CD4-positive, CD25-positive, alpha-beta regulatory T cell (primary cell): ENCODE measurements at regions not wholly inside any gene's neighbourhood (a gene's known extent, or its start where the extent isn't known, plus 50 kb on each side); places are given as distances from the start of the nearest gene placed in this dataset.

Experiments
- ATAC-seq, 2 donors: fragments of 150-1000 bp; cut with Tn5 transposase; one replicate each; pipeline ENCODE4 v1.10.0; 2021; ENCODE audit warnings: low read depth in 2 of 2, moderate number of reproducible peaks in 2 of 2, moderate library complexity in 1 of 2
- DNase-seq, 3 donors: peaks; one replicate each; pipeline versions ENCODE4 v3.0.0 to v3.0.0-alpha.2; 2012 to 2022; ENCODE audit warnings: mixed read lengths in 1 of 3
- H3K27ac ChIP-seq: one replicate; pipeline ENCODE4 v1.7.0; 2013; ENCODE audit warnings: mild to moderate bottlenecking, low read length; ENCODE audit not compliant: insufficient read depth, poor library complexity, severe bottlenecking
- H3K27me3 ChIP-seq: one replicate; pipeline ENCODE4 v1.7.0; 2013; ENCODE audit warnings: low read length; ENCODE audit not compliant: control insufficient read depth, insufficient read depth
- H3K36me3 ChIP-seq: one replicate; pipeline ENCODE4 v1.7.0; 2013; ENCODE audit warnings: mild to moderate bottlenecking, low read length, moderate library complexity; ENCODE audit not compliant: control insufficient read depth, insufficient read depth
- H3K4me1 ChIP-seq: 2 replicates; pipeline ENCODE4 v1.7.0; 2013; ENCODE audit warnings: mild to moderate bottlenecking, low read length; ENCODE audit not compliant: insufficient read depth, control insufficient read depth, poor library complexity, severe bottlenecking
- H3K4me3 ChIP-seq: one replicate; pipeline ENCODE4 v1.7.0; 2013; ENCODE audit warnings: low read depth, mild to moderate bottlenecking, low read length, moderate library complexity
- H3K9me3 ChIP-seq, 2 experiments: 1 replicate in 1 of 2; 2 replicates in 1 of 2; pipeline ENCODE4 v1.7.0; 2013; ENCODE audit warnings: low read length in 2 of 2, mild to moderate bottlenecking in 1 of 2, moderate library complexity in 1 of 2; ENCODE audit not compliant: control insufficient read depth in 2 of 2
- H3K27ac Mint-ChIP-seq, 3 donors: one replicate each; pipeline ENCODE4 v1.8.0; 2020 to 2022; ENCODE audit warnings: mild to moderate bottlenecking in 3 of 3, mixed read lengths in 3 of 3, moderate library complexity in 2 of 3
- H3K27me3 Mint-ChIP-seq: one replicate; pipeline ENCODE4 v1.8.0; 2022; ENCODE audit warnings: mild to moderate bottlenecking, mixed read lengths
- H3K36me3 Mint-ChIP-seq: one replicate; pipeline ENCODE4 v1.8.0; 2020; ENCODE audit warnings: mixed read lengths
- H3K4me1 Mint-ChIP-seq, 4 donors: one replicate each; pipeline ENCODE4 v1.8.0; 2020 to 2022; ENCODE audit warnings: mixed read lengths in 4 of 4, mild to moderate bottlenecking in 1 of 4
- H3K4me3 Mint-ChIP-seq, 4 donors: one replicate each; pipeline ENCODE4 v1.8.0; 2020 to 2022; ENCODE audit warnings: mild to moderate bottlenecking in 4 of 4, mixed read lengths in 4 of 4, moderate library complexity in 3 of 4
- H3K9me3 Mint-ChIP-seq, 7 donors: one replicate each; pipeline ENCODE4 v1.8.0; 2020 to 2022; ENCODE audit warnings: mixed read lengths in 7 of 7, mild to moderate bottlenecking in 3 of 7, moderate library complexity in 2 of 7

DNA sequence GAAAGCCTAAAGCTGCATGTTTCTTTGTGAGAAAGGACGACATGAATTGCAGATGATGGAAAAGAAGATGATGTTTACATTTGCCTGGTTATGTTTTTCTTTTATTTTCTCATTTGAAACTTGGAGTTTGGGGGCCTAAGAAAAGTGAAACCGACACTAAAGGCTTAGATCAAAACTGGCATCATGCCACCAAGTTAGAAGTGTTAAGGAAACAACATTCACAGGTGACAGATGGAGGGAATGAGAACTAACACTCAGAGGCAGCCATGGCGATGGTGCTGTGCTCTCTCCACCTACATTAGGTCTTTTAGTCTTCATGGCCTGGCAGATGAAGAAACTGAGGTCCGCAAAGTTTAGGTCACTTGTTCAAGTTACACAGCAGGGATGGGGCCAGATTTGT, 923.6 kb downstream of the TUSC7 start:
- no peak overlapping the region for H3K27ac Mint-ChIP-seq
- no peaks in the 10 kb centered on the region for H3K4me1 Mint-ChIP-seq
- H3K36me3 Mint-ChIP-seq = no peaks in the 10 kb centered on the region
- H3K27ac ChIP-seq = no peak overlapping the region
- H3K27me3 ChIP-seq = no peaks in the 10 kb centered on the region
- no peaks in the 10 kb centered on the region for H3K36me3 ChIP-seq
- H3K4me3 Mint-ChIP-seq = no peak overlapping the region
- H3K4me1 ChIP-seq = no peaks in the 10 kb centered on the region
- H3K27me3 Mint-ChIP-seq = no peaks in the 10 kb centered on the region
- peaks cover 0 to 2% of the 10 kb centered on the region in 2 experiments for H3K9me3 ChIP-seq
- no peak overlapping the region for H3K4me3 ChIP-seq
- no peak for ATAC-seq
- no peak for DNase-seq
- H3K9me3 Mint-ChIP-seq = peaks cover 0 to 14% (median 10%) of the 10 kb centered on the region in 7 donors

DNA sequence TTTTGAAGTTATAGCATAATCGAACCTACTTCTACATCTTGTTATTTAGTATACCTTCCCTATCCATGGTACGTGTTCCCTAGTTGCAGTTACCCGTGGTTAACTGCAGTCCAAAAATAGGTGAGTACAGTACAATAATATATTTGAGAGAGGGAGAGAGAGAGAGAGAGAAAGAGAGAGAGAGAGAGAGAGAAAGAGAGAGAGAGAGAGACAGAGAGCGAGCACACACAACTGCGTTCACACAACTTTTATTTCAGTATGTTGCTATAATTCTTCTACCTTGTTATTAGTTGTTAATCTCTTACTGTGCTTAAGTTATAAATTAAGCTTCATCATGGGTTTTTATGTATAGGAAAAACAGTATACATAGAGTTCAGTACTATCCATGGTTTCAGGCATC, 928.1 kb downstream of the TUSC7 start:
- ATAC-seq (no peak), DNase-seq (no peak)
- Histone ChIP-seq H3K27ac (no peak overlapping the region), H3K9me3 (no peaks in the 10 kb centered on the region), H3K36me3 (no peaks in the 10 kb centered on the region), H3K27me3 (no peaks in the 10 kb centered on the region), H3K4me1 (no peaks in the 10 kb centered on the region), H3K4me3 (no peak overlapping the region)
- H3K4me3 Mint-ChIP-seq = no peak overlapping the region
- H3K9me3 Mint-ChIP-seq = peaks cover 0 to 10% (median 6%) of the 10 kb centered on the region in 7 donors
- no peaks in the 10 kb centered on the region for H3K36me3 Mint-ChIP-seq
- H3K4me1 Mint-ChIP-seq = no peaks in the 10 kb centered on the region
- H3K27me3 Mint-ChIP-seq = no peaks in the 10 kb centered on the region
- H3K27ac Mint-ChIP-seq = peak overlapping the region in 1 of 3 donors; percentile 80

GRCh38 chr3:117644203-117644602, 934.6 kb downstream of the TUSC7 start:
- Mint-ChIP-seq H3K4me1 (no peaks in the 10 kb centered on the region), H3K27ac (no peak overlapping the region), H3K9me3 (peaks cover 0 to 21% (median 4%) of the 10 kb centered on the region in 7 donors), H3K27me3 (no peaks in the 10 kb centered on the region), H3K36me3 (no peaks in the 10 kb centered on the region), H3K4me3 (no peak overlapping the region)
- Histone ChIP-seq H3K4me3 (no peak overlapping the region), H3K27me3 (no peaks in the 10 kb centered on the region), H3K36me3 (no peaks in the 10 kb centered on the region), H3K27ac (no peak overlapping the region), H3K9me3 (no peaks in the 10 kb centered on the region), H3K4me1 (no peaks in the 10 kb centered on the region)
- no peak for ATAC-seq
- no peak for DNase-seq

- H3K27me3 ChIP-seq = no peaks in the 10 kb centered on the region
- Mint-ChIP-seq H3K9me3 (peaks cover 0 to 21% (median 4%) of the 10 kb centered on the region in 7 donors), H3K4me1 (no peaks in the 10 kb centered on the region), H3K4me3 (no peak overlapping the region), H3K27ac (no peak overlapping the region), H3K36me3 (no peaks in the 10 kb centered on the region), H3K27me3 (no peaks in the 10 kb centered on the region)
- H3K9me3 ChIP-seq = no peaks in the 10 kb centered on the region
- no peak overlapping the region for H3K27ac ChIP-seq
- H3K4me3 ChIP-seq = no peak overlapping the region
- DNase-seq (no peak), ATAC-seq (no peak)
- no peaks in the 10 kb centered on the region for H3K4me1 ChIP-seq
- no peaks in the 10 kb centered on the region for H3K36me3 ChIP-seq
These were observed 936.1 kb downstream of the TUSC7 start for GRCh38 chr3:117645561-117646242.

DNA sequence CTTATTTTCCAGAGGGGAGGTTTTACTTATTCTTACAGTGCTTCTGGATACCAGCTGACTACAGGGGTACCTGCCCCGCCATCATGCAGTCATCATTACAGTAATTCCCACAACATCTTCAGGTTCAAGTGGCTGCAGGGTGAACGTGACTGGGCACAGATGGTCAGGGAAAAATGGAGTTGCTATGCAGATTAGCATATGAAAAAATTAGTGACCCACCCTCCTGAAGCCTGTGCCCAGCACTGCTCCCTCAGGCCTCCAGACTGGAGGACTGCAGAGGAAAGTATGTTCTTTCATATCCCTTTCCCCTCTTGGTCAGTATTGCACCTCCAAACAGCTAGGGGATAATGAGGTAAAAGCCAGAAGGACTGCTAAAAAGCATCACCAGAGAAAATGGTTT, 937.9 kb downstream of the TUSC7 start:
- H3K4me1 Mint-ChIP-seq = no peaks in the 10 kb centered on the region
- peaks cover 0 to 27% (median 4%) of the 10 kb centered on the region in 7 donors for H3K9me3 Mint-ChIP-seq
- no peak overlapping the region for H3K27ac Mint-ChIP-seq

GRCh38 chr3:117651246-117651645, 941.7 kb downstream of the TUSC7 start:
- DNase-seq (no peak), ATAC-seq (no peak)
- Mint-ChIP-seq H3K27ac (no peak overlapping the region), H3K4me1 (no peaks in the 10 kb centered on the region), H3K36me3 (no peaks in the 10 kb centered on the region), H3K9me3 (peaks cover 0 to 6% (median 2%) of the 10 kb centered on the region in 7 donors), H3K27me3 (no peaks in the 10 kb centered on the region), H3K4me3 (no peak overlapping the region)
- no peaks in the 10 kb centered on the region for H3K36me3 ChIP-seq
- H3K27ac ChIP-seq = no peak overlapping the region
- H3K27me3 ChIP-seq = no peaks in the 10 kb centered on the region
- no peak overlapping the region for H3K4me3 ChIP-seq
- no peaks in the 10 kb centered on the region for H3K9me3 ChIP-seq
- no peaks in the 10 kb centered on the region for H3K4me1 ChIP-seq

More for the DNA sequence above, 937.9 kb downstream of the TUSC7 start:
- H3K27ac ChIP-seq = no peak overlapping the region
- H3K27me3 ChIP-seq = no peaks in the 10 kb centered on the region
- H3K36me3 ChIP-seq = no peaks in the 10 kb centered on the region
- no peaks in the 10 kb centered on the region for H3K4me1 ChIP-seq
- no peaks in the 10 kb centered on the region for H3K27me3 Mint-ChIP-seq
- no peak for DNase-seq
- no peak overlapping the region for H3K4me3 Mint-ChIP-seq
- H3K4me3 ChIP-seq = no peak overlapping the region
- no peaks in the 10 kb centered on the region for H3K9me3 ChIP-seq
- no peaks in the 10 kb centered on the region for H3K36me3 Mint-ChIP-seq
- ATAC-seq = no peak

DNA sequence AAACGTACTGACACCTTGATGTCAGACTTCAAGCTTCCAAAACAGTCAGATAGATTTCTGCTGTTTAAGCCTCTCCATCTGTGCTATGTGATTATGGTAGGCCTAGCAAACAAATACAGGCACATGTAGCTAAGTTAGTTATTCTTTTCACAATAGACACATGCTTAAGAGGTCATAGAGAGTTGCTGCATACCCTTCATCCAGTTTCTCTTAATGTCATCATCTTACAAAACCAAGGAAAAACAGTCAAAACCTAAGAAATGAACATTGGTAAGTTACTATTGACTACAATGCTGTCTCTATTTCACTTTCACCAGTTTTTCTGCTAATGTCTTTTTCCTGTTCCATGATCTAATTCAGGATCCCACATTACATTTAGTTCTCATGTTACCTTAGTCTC, 946.8 kb downstream of the TUSC7 start:
- Histone ChIP-seq H3K9me3 (no peaks in the 10 kb centered on the region), H3K27me3 (no peaks in the 10 kb centered on the region), H3K36me3 (no peaks in the 10 kb centered on the region), H3K27ac (no peak overlapping the region), H3K4me3 (no peak overlapping the region), H3K4me1 (no peaks in the 10 kb centered on the region)
- Mint-ChIP-seq H3K4me1 (no peaks in the 10 kb centered on the region), H3K9me3 (peaks cover 0 to 9% (median 2%) of the 10 kb centered on the region in 7 donors), H3K4me3 (no peak overlapping the region), H3K36me3 (no peaks in the 10 kb centered on the region), H3K27me3 (no peaks in the 10 kb centered on the region), H3K27ac (no peak overlapping the region)
- DNase-seq = no peak
- ATAC-seq = no peak

DNA sequence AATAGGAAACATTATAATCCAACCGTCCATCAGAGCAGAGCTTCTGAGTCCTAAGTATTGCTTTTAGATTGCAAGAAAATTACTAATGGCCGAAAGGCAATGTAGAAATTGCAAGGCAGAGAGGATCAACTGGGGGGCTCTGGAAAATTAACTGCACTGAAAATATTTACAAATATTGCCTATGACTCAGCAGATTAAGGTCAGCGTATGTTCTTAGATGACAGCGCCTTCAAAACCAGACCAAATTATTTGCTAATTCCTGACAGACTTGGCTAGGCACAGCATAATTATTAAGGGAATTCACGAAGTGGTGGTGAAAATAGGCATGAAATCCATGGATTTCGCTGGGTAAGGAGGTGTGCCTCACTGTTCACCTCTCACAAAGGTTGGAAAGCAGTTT, 947.7 kb downstream of the TUSC7 start:
- H3K4me1 Mint-ChIP-seq = no peaks in the 10 kb centered on the region
- Histone ChIP-seq H3K4me3 (no peak overlapping the region), H3K27ac (no peak overlapping the region), H3K36me3 (no peaks in the 10 kb centered on the region), H3K27me3 (no peaks in the 10 kb centered on the region), H3K4me1 (no peaks in the 10 kb centered on the region), H3K9me3 (no peaks in the 10 kb centered on the region)
- H3K27me3 Mint-ChIP-seq = no peaks in the 10 kb centered on the region
- H3K36me3 Mint-ChIP-seq = no peaks in the 10 kb centered on the region
- no peak overlapping the region for H3K27ac Mint-ChIP-seq
- no peak for ATAC-seq
- peaks cover 0 to 9% (median 3%) of the 10 kb centered on the region in 7 donors for H3K9me3 Mint-ChIP-seq
- no peak for DNase-seq
- no peak overlapping the region for H3K4me3 Mint-ChIP-seq
